Loucy (cell line): ENCODE measurements at regions not wholly inside any gene's neighbourhood (a gene's known extent, or its start where the extent isn't known, plus 50 kb on each side); places are given as distances from the start of the nearest gene placed in this dataset.

Experiments
- H2AFZ ChIP-seq: fragments of 200-600 bp; sonication (generic); 2 replicates; pipeline ENCODE4 v1.6.0; 2016; ENCODE audit warnings: antibody characterized with exemption, mild to moderate bottlenecking, low read length, moderate library complexity
- H3F3A ChIP-seq: fragments of 200-600 bp; 2 replicates; pipeline ENCODE4 v1.6.0; 2016; ENCODE audit warnings: antibody characterized with exemption, low read depth, mild to moderate bottlenecking
- H3K27me3 ChIP-seq: fragments of 200-600 bp; sonication (generic); 2 replicates; pipeline ENCODE4 v1.6.1; 2014; ENCODE audit warnings: low read length, mild to moderate bottlenecking; ENCODE audit not compliant: insufficient read depth, poor library complexity, severe bottlenecking
- H3K36me3 ChIP-seq: fragments of 200-600 bp; sonication (generic); 2 replicates; pipeline ENCODE4 v1.6.1; 2016; ENCODE audit warnings: low read length; ENCODE audit not compliant: insufficient read depth
- H3K4me1 ChIP-seq: fragments of 200-600 bp; sonication (generic); 2 replicates; pipeline ENCODE4 v1.5.1; 2014; ENCODE audit warnings: low read length, mild to moderate bottlenecking; ENCODE audit not compliant: insufficient read depth, poor library complexity, severe bottlenecking
- H3K4me2 ChIP-seq: fragments of 200-600 bp; sonication (generic); 2 replicates; pipeline ENCODE4 v1.6.0; 2014; ENCODE audit warnings: antibody characterized with exemption, low read length, low read depth, mild to moderate bottlenecking; ENCODE audit not compliant: poor library complexity, severe bottlenecking
- H3K4me3 ChIP-seq: fragments of 200-600 bp; sonication (generic); 2 replicates; pipeline ENCODE4 v1.5.1; 2014; ENCODE audit warnings: low read length, mild to moderate bottlenecking, mixed read lengths; ENCODE audit not compliant: poor library complexity, severe bottlenecking
- H3K79me2 ChIP-seq: fragments of 200-600 bp; sonication (generic); 2 replicates; pipeline ENCODE4 v1.6.1; 2014; ENCODE audit warnings: low read length; ENCODE audit not compliant: insufficient read depth
- H3K9ac ChIP-seq: fragments of 200-600 bp; sonication (generic); 2 replicates; pipeline ENCODE4 v1.6.0; 2014; ENCODE audit warnings: mild to moderate bottlenecking, low read depth, low read length, moderate library complexity; ENCODE audit not compliant: poor library complexity, severe bottlenecking
- H3K9me2 ChIP-seq: fragments of 200-600 bp; sonication (generic); replicated peaks from 2 replicates; pipeline ENCODE4 v1.6.1; 2016; ENCODE audit warnings: low read depth, low read length, mixed read lengths
- H3K9me3 ChIP-seq: fragments of 200-600 bp; sonication (generic); 2 replicates; pipeline ENCODE4 v1.6.1; 2014; ENCODE audit warnings: mild to moderate bottlenecking, antibody characterized with exemption, low read length, low read depth; ENCODE audit not compliant: insufficient read depth
- H4K20me1 ChIP-seq: fragments of 200-600 bp; sonication (generic); 2 replicates; pipeline ENCODE4 v1.6.0; 2014; ENCODE audit warnings: antibody characterized with exemption, low read length, mild to moderate bottlenecking; ENCODE audit not compliant: insufficient read depth, poor library complexity, severe bottlenecking
- CTCF ChIP-seq: fragments of 200-600 bp; sonication (generic); conservative IDR thresholded peaks from 2 replicates; pipeline ENCODE4 v1.5.1; 2014; ENCODE audit warnings: mild to moderate bottlenecking, antibody characterized with exemption, low read length
- EZH2phosphoT487 ChIP-seq: fragments of 200-600 bp; IDR thresholded peaks from 2 replicates; pipeline ENCODE4 v1.6.1; 2018; ENCODE audit warnings: antibody characterized with exemption, mild to moderate bottlenecking, moderate library complexity, borderline replicate concordance

GRCh38 chr5:123681061-123681460 is 169.1 kb downstream of the CSNK1G3 start:
- Histone ChIP-seq H3K79me2 (no peaks in the 10 kb centered on the region), H3F3A (no peaks in the 10 kb centered on the region), H3K9ac (no peak overlapping the region), H3K4me3 (no peak overlapping the region), H3K9me2 (no peaks in the 10 kb centered on the region), H3K9me3 (no peaks in the 10 kb centered on the region), H3K27me3 (no peaks in the 10 kb centered on the region), H4K20me1 (no peaks in the 10 kb centered on the region), H2AFZ (no peak overlapping the region), H3K4me2 (no peak overlapping the region), H3K36me3 (no peaks in the 10 kb centered on the region), H3K4me1 (no peaks in the 10 kb centered on the region)
- TF ChIP-seq EZH2phosphoT487, result no peak
- no peak for TF ChIP-seq CTCF

- Histone ChIP-seq H3K9me3 (no peaks in the 10 kb centered on the region), H3K9me2 (no peaks in the 10 kb centered on the region), H4K20me1 (no peaks in the 10 kb centered on the region), H2AFZ (no peak overlapping the region), H3K9ac (no peak overlapping the region), H3K36me3 (no peaks in the 10 kb centered on the region), H3F3A (no peaks in the 10 kb centered on the region), H3K79me2 (no peaks in the 10 kb centered on the region), H3K27me3 (no peaks in the 10 kb centered on the region), H3K4me2 (no peak overlapping the region), H3K4me3 (no peak overlapping the region), H3K4me1 (no peaks in the 10 kb centered on the region)
- TF ChIP-seq EZH2phosphoT487 (no peak), CTCF (no peak)
Measured at GRCh38 chr5:123673107-123673506, 161.1 kb downstream of the CSNK1G3 start.

- Histone ChIP-seq H3K79me2 (no peaks in the 10 kb centered on the region), H3K9me2 (no peaks in the 10 kb centered on the region), H3K9me3 (no peaks in the 10 kb centered on the region), H3K36me3 (no peaks in the 10 kb centered on the region), H4K20me1 (no peaks in the 10 kb centered on the region), H2AFZ (no peak overlapping the region), H3K4me3 (no peak overlapping the region), H3K4me2 (no peak overlapping the region), H3F3A (no peaks in the 10 kb centered on the region), H3K9ac (no peak overlapping the region), H3K4me1 (no peaks in the 10 kb centered on the region), H3K27me3 (no peaks in the 10 kb centered on the region)
- no peak for TF ChIP-seq EZH2phosphoT487
- TF ChIP-seq CTCF, result no peak
Measured at GRCh38 chr5:123671711-123672456, 159.9 kb downstream of the CSNK1G3 start.
